Esophagus squamous epithelium (tissue), 4 donors: ENCODE measurements at regions not wholly inside any gene's neighbourhood (a gene's known extent, or its start where the extent isn't known, plus 50 kb on each side); places are given as distances from the start of the nearest gene placed in this dataset.

Experiments used
- POLR2A ChIP-seq, 4 donors: fragments of 450-650 bp; IDR thresholded peaks; one replicate each; pipeline ENCODE4 v1.6.1; 2017; ENCODE audit warnings: antibody characterized with exemption in 4 of 4, mild to moderate bottlenecking in 4 of 4, moderate library complexity in 3 of 4
- TF ChIP-seq, protein P1 (sequence below), 6 experiments: fragments of 450-650 bp in 4 of 6; fragments of 200-600 bp in 2 of 6; sonication (generic) in 2 of 6; IDR thresholded peaks; one replicate each; pipeline ENCODE4 v1.5.1; 2016 to 2019; ENCODE audit warnings: antibody characterized with exemption in 6 of 6, mild to moderate bottlenecking in 4 of 6, moderate library complexity in 4 of 6

GRCh38 chr21:15592957-15593356 is 136.8 kb upstream of the USP25 start:
- TF ChIP-seq, protein P1, sequence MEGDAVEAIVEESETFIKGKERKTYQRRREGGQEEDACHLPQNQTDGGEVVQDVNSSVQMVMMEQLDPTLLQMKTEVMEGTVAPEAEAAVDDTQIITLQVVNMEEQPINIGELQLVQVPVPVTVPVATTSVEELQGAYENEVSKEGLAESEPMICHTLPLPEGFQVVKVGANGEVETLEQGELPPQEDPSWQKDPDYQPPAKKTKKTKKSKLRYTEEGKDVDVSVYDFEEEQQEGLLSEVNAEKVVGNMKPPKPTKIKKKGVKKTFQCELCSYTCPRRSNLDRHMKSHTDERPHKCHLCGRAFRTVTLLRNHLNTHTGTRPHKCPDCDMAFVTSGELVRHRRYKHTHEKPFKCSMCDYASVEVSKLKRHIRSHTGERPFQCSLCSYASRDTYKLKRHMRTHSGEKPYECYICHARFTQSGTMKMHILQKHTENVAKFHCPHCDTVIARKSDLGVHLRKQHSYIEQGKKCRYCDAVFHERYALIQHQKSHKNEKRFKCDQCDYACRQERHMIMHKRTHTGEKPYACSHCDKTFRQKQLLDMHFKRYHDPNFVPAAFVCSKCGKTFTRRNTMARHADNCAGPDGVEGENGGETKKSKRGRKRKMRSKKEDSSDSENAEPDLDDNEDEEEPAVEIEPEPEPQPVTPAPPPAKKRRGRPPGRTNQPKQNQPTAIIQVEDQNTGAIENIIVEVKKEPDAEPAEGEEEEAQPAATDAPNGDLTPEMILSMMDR (IDR thresholded peaks at IDR 0.05): no peak
- TF ChIP-seq POLR2A (IDR thresholded peaks at IDR 0.05): no peak
